GM18519 (cell line): ENCODE measurements at regions not wholly inside any gene's neighbourhood (a gene's known extent, or its start where the extent isn't known, plus 50 kb on each side); places are given as distances from the start of the nearest gene placed in this dataset.

Experiments
- ATAC-seq: cut with Tn5 transposase; IDR thresholded peaks from one replicate; pipeline ENCODE4 v1.9.1; 2021; ENCODE audit warnings: mild to moderate bottlenecking, moderate library complexity; ENCODE audit not compliant: unreplicated experiment, low FRiP score

GRCh38 chr2:5913711-5914395 lies 221.7 kb downstream of the SOX11 start:
- no peak for ATAC-seq

GRCh38 chr2:5914811-5915611 lies 222.8 kb downstream of the SOX11 start:
- no peak for ATAC-seq

- no peak for ATAC-seq
Measured at GRCh38 chr2:5915881-5916310, 223.7 kb downstream of the SOX11 start.

- ATAC-seq = no peak
Measured at GRCh38 chr2:5921081-5921642, 229.0 kb downstream of the SOX11 start.

DNA sequence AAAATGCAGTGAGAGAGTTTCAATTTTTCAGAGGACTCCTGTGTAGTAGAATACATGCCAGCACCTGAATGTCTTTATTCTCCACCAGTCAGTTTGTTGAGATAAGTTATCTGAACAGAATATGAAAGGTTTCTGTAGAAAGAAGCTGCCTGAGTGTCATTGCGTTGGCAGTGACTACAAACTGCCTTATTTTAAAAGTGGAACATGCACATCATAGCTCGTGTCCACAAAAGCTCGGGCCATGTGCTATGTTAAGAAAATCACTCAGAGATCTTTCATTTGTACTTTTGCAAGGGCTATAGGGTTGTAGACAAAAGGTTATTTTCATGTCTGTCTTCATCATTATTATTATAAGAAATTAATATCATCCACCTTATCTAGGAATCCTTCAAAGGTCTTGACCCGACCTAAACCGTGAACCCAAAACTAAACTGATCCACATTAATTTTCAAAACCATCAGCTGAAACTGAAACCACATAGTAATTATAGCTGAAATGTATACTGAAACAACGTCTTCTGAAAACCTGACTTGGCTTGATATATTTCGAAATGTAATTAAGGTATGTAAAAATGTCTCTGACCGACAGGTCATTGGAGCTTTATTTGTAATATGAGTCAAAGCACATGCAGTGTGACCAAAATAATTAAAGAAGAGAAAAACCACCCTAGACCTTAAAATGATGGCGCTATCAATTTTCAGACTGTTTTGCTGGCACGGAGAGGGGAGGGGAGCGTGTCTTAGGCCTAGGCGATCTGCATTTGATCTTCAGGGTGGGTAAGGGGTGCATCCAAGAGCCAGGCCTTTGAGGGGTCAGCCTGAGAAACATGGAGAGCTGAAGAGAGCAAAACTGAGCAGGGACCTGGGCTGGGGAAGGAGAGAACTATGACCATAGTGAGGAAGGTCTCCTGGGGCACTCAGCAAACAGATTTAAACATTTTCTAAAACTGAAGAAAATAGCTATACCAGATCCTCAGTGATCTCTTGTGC lies 232.1 kb downstream of the SOX11 start:
- no peak for ATAC-seq

- no peak for ATAC-seq
Measured at GRCh38 chr2:5925604-5926003, 233.4 kb downstream of the SOX11 start.

DNA sequence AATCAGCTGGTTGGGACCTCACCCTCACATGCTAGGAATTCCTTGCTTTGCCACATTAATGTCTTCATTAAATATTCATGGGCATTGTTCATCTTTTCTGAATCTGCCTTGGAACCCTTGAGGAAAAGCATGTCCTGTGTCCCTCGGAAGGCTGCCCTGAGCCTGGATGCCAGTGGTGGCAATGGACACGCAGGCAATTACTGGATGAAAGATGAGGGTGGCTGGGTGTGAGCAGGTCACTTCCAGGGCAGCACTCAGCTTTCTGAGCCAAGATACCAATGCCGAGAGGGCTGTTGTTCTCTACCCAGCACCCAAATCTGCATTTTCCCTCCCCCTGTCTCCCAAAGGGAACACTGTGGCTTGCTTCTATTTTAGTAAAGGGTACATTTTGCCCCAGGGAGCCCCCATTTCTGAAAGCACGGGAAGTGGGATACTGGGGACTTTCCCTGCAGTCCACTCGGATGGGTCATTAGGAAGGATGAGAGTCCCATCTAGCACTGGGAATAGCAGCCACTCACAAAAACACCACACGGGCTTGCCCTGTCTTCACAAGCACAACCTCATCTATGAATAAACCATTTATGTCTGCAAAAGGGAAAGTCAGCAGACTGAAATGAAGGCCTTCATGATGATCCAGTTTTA lies 234.8 kb downstream of the SOX11 start:
- no peak for ATAC-seq

DNA sequence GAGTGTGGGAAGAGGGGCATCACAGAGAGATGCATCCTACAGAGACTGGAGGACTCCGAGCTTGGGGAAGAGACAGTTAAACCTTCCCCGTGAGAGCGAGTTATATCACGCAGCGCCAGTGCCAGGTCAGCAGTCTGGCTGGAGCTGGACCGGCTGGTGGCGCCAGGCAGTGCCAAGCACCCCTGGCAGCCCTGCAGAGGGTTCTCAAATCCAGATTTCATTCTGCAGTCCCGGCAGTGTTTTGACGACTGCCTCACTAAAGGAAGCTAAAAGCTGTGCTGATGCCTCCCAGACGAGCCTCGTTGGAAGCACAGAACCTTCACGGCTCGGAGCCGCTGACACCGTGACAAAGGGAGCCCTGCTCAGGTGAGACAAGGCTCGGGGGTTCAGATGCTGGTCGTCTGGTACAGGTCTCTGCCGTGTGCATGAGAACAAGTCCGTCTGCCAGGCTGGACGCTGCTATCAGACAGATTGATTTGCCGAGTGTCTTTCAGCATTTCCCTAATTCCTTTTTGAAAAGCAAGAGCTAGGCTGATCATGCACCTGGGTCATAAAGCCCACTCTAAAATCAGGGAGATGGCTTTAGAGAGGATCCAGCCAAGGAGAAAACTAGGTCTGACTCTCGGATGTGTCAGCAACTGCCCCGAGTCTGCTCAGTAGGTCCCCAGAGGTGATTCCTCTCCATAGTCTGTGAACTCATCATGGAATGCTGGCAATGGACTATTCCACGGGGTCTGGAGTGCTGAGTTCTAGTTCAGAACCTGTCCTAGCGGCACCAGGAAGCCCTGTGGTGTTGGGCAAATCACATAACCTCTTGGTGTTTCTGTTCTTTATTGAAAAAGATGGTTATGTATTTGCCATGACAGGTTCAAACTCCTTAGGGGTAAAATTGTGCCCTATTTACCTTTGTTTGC lies 240.6 kb downstream of the SOX11 start:
- ATAC-seq = no peak

DNA sequence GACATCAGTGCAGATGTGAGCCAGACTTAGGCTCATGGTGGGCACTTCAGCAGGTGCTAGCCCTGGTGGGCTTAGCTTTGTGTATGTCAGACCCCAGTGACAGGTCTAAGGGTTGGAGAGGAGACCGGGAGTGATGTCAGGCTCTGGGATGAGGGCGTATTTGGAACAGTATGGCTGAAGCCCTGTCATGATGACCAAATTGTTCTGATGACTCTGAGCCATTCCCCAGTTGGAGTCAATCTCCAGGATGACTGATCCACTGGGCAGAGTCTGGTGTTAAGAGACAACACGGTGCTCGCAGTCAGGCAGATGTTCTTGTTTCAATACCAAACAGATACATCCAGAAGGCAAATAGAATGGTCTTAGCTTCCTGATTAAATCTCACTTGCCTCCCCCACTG lies 241.5 kb downstream of the SOX11 start:
- ATAC-seq = no peak

DNA sequence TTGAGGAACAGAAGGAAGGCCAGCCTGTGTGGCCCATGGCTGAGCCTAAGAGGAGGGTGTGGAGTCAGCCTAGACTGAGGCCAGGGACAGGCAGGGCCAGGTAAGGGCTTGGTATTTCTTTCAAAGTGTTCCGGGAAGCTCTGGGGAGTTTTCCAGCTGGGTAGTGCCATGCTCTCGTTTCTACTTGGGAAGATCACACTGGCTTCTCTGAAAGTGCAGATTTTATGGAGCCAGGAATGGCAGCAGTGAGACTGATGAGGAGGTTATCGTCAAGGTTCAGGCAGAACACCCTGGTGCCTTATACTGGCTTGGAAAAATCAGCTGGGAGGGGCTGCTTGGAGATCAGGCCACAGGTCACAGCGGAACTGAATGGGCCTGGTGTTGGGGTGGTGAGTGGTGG lies 245.1 kb downstream of the SOX11 start:
- no peak for ATAC-seq

DNA sequence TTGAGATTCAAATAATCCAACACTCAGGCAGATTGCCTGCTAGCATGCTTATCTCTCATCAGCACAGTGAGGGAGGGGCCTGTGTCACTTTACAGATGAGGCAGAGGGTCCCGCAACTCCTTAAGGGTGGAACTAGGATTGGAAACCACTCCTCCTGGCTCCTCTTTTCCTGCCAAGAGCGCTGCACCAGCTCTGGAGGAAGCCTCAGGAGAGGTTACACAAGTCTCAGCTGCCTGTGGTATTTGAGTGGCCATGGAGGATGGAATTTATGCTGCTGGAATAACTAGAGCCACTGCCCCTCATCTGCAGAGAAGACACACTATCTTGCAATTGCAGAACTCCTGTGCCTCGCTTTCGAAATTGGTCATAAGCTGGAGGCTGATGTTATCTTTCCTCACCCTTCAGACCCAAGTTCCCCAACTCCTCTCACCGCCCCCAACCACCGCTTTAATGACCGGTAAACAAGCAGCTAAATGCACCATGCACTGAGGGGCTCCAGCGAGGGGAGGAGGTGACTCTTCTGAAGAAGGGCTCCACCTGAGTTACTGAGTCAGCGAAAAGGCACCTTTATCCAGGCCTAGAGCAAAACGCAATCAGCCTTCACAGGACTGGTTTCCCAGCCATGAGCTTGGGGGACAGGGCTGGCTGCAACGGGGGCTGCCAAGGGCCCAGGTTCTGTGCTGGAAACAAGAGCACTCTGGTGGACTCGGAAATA lies 245.8 kb downstream of the SOX11 start:
- ATAC-seq = no peak

DNA sequence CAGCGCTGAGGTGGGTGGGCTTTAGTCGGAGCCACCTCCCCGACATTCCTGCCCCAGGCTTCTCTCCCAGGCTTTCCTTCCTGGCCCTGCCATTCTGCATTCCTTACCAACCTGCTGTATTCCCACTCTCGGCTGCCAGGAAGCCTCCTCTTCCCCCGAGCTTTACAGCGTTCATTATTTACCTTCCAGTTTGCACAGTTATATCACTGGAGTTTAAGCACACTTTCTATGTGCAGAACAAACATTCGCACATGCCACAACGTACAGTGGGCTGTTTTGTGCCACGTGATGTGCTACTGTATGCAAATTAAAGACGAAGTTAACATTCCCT lies 246.3 kb downstream of the SOX11 start:
- ATAC-seq = no peak

DNA sequence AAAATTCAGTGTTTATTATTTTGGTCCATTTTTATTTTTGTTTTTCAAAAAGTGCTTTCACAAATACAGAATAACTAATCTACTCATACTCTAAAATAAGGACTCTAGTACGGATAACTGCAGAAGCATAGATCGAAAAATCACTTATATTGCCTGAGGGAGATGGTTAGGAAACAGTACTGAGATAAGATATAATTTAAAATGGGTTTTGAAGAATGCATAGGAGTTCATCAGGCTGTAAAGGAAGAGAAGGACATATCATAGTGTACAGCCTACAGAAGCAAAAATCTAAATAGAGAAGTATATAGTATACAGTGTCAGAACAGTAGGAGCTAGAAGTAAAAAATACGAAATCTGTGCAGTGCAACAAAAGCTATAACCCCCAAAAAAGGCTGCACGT lies 247.4 kb downstream of the SOX11 start:
- ATAC-seq = no peak

DNA sequence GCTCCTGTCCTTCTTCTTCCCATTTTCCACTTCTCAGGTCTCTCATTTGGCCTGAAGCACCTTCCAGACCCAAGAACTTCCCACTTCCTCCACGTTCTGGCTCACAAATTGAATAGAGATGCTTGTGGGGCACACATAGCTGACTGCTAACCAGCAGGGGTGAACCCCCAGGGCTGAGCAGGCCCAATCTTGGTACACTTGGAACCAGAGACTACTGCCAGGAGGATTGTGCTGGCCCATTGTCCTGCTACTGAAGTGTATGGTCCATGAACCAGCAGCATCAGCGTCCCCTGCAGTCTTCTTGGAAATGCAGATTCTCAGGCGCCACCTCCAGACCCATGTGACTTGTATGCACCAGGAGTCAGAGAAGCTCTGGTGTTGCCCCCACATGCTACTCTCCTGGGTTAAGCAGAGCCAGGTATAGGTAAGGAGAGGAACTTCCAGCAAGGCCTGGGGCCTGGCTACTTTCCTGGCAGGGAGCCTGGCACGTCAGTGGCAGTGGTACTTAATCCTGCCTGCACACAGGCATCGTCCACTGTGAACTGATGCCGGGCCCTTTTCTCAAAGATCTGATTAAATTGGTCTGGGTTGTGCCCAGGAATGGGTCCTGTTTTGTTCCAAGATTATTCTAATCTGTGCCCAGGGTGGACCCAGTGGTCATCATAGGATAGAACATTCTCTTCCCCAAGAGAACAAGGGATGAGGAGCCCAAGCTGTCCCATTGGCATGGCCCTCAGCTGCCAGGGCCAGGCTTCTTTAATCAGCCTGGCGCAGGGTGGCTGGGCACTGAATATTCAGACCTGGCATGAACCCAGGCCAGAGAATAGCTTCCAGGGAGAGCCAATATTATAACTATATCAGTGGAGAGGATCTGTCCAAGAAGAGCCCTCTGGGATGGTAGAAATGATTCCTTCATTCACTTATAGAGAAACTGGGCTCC lies 248.7 kb downstream of the SOX11 start:
- no peak for ATAC-seq

- no peak for ATAC-seq
Measured at GRCh38 chr2:5942204-5942603, 250.0 kb downstream of the SOX11 start.

GRCh38 chr2:5945742-5946141 lies 253.6 kb downstream of the SOX11 start:
- no peak for ATAC-seq
